ENCODE measurements at regions not wholly inside any gene's neighbourhood (a gene's known extent, or its start where the extent isn't known, plus 50 kb on each side); places are given as distances from the start of the nearest gene placed in this dataset.

GRCh38 chr14:97155320-97155719 lies 358.1 kb downstream of the VRK1 start:
- no peaks in the 10 kb centered on the region for H3K4me1 ChIP-seq (ENCODE audit: control insufficient read depth in 1 of 2, low read depth in 2 of 2)
- H3K27me3 ChIP-seq (replicated peaks; ENCODE audit: insufficient read depth): no peaks in the 10 kb centered on the region
- H3K4me3 ChIP-seq: no peak overlapping the region
- ATAC-seq (ENCODE audit: insufficient number of reproducible peaks, low FRiP score, low read depth) (no peak), DNase-seq (ENCODE audit: low spot score) (no peak)
- no peaks in the 10 kb centered on the region for H3K9me3 ChIP-seq
- H3K36me3 ChIP-seq: no peaks in the 10 kb centered on the region
- no peak for TF ChIP-seq CTCF (IDR thresholded peaks at IDR 0.05)
- no peak overlapping the region for H3K27ac ChIP-seq

- Histone ChIP-seq H3K9me3 (no peaks in the 10 kb centered on the region), H3K27ac (no peak overlapping the region), H3K27me3 (replicated peaks; ENCODE audit: insufficient read depth) (no peaks in the 10 kb centered on the region), H3K4me3 (no peak overlapping the region), H3K36me3 (no peaks in the 10 kb centered on the region), H3K4me1 (ENCODE audit: control insufficient read depth in 1 of 2, low read depth in 2 of 2) (no peaks in the 10 kb centered on the region)
- TF ChIP-seq CTCF (IDR thresholded peaks at IDR 0.05): no peak
- DNase-seq (ENCODE audit: low spot score) (no peak), ATAC-seq (ENCODE audit: insufficient number of reproducible peaks, low FRiP score, low read depth) (no peak)
Observed at GRCh38 chr14:97155814-97156213, 358.6 kb downstream of the VRK1 start.

GRCh38 chr14:97156705-97157104 lies 359.5 kb downstream of the VRK1 start:
- ATAC-seq (ENCODE audit: insufficient number of reproducible peaks, low FRiP score, low read depth): no peak
- no peak overlapping the region for H3K27ac ChIP-seq
- no peak for DNase-seq (ENCODE audit: low spot score)
- no peaks in the 10 kb centered on the region for H3K36me3 ChIP-seq
- H3K9me3 ChIP-seq: no peaks in the 10 kb centered on the region
- H3K27me3 ChIP-seq (replicated peaks; ENCODE audit: insufficient read depth): no peaks in the 10 kb centered on the region
- no peak for TF ChIP-seq CTCF (IDR thresholded peaks at IDR 0.05)
- no peak overlapping the region for H3K4me3 ChIP-seq
- H3K4me1 ChIP-seq (ENCODE audit: control insufficient read depth in 1 of 2, low read depth in 2 of 2): no peaks in the 10 kb centered on the region

- Histone ChIP-seq H3K36me3 (no peaks in the 10 kb centered on the region), H3K27ac (no peak overlapping the region), H3K27me3 (replicated peaks; ENCODE audit: insufficient read depth) (no peaks in the 10 kb centered on the region), H3K4me1 (ENCODE audit: control insufficient read depth in 1 of 2, low read depth in 2 of 2) (no peaks in the 10 kb centered on the region), H3K9me3 (no peaks in the 10 kb centered on the region), H3K4me3 (no peak overlapping the region)
- DNase-seq (ENCODE audit: low spot score) (no peak), ATAC-seq (ENCODE audit: insufficient number of reproducible peaks, low FRiP score, low read depth) (no peak)
- TF ChIP-seq CTCF (IDR thresholded peaks at IDR 0.05): no peak
Observed at GRCh38 chr14:97158102-97158501, 360.9 kb downstream of the VRK1 start.

- Histone ChIP-seq H3K4me3 (no peak overlapping the region), H3K27me3 (replicated peaks; ENCODE audit: insufficient read depth) (no peaks in the 10 kb centered on the region), H3K27ac (no peak overlapping the region), H3K36me3 (no peaks in the 10 kb centered on the region), H3K9me3 (no peaks in the 10 kb centered on the region), H3K4me1 (ENCODE audit: control insufficient read depth in 1 of 2, low read depth in 2 of 2) (no peaks in the 10 kb centered on the region)
- no peak for TF ChIP-seq CTCF (IDR thresholded peaks at IDR 0.05)
- no peak for ATAC-seq (ENCODE audit: insufficient number of reproducible peaks, low FRiP score, low read depth)
- no peak for DNase-seq (ENCODE audit: low spot score)
Observed at GRCh38 chr14:97159124-97159523, 361.9 kb downstream of the VRK1 start.
